Uterus (tissue), 2 donors: ENCODE measurements at regions not wholly inside any gene's neighbourhood (a gene's known extent, or its start where the extent isn't known, plus 50 kb on each side); places are given as distances from the start of the nearest gene placed in this dataset.

Experiments
- CTCF ChIP-seq, 4 experiments: fragments of 200-600 bp in 2 of 4; fragments of 450-650 bp in 2 of 4; sonication (generic) in 2 of 4; IDR thresholded peaks; one replicate each; pipeline ENCODE4 v1.5.1; 2016 to 2019; ENCODE audit warnings: antibody characterized with exemption in 4 of 4, mild to moderate bottlenecking in 2 of 4, moderate library complexity in 1 of 4
- POLR2A ChIP-seq, 2 donors: fragments of 450-650 bp; IDR thresholded peaks; one replicate each; pipeline ENCODE4 v1.6.1; 2016; ENCODE audit warnings: antibody characterized with exemption in 2 of 2, mild to moderate bottlenecking in 1 of 2, moderate library complexity in 1 of 2

- no peak for TF ChIP-seq POLR2A (IDR thresholded peaks at IDR 0.05)
- no peak for TF ChIP-seq CTCF (IDR thresholded peaks at IDR 0.05)
Observed at GRCh38 chr2:128452024-128452411, 133.3 kb upstream of the HS6ST1 start.
